T follicular helper cell (primary cell): ENCODE measurements at regions not wholly inside any gene's neighbourhood (a gene's known extent, or its start where the extent isn't known, plus 50 kb on each side); places are given as distances from the start of the nearest gene placed in this dataset.
"Not testable (repeated sequence)": the region's sequence is repeated elsewhere in the genome, so short reads cannot be mapped to it uniquely, and the experiment has no call there.

Source experiments
- DNase-seq: peaks from one replicate; pipeline ENCODE4 v3.0.0-alpha.2; 2020; ENCODE audit warnings: low read depth

DNA sequence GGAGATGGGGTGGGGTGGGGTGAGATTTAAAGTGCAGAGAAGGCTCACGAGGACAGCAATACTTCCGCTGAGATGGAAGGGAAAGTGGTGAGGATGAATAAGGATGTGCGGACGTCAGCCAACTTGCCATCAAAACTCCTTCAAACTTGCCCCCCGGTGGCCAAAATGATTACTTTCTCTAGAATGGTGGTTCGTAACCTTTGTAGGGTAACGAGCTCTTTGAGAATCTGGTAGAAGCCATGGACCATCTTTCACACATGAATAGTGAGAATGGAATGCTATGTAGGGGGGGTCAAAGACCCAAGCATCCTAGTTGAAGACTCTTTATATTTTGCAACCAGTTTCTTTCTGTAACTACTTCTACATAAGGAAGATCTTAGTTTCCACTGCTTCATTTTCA, 245.9 kb upstream of the DDHD1 start:
- DNase-seq: no peak

DNA sequence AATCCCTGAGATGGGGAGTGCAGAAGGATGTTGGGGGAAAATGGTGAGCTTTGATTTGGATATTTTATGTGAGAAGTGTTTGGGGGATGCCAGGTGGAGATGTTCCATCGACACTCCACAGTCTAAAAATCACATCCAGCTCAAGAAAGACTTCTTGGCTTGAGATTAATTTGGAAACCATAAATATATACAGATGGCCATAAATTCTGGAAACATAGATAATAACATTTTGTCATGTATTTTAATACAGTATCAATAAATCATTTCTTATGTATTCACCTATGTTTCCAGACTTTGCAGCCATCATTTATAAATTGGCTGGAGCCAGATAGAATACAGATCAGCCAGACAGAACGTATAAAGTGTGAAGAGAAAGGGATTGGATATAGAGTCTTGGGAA, 245.5 kb upstream of the DDHD1 start:
- DNase-seq: no peak

DNA sequence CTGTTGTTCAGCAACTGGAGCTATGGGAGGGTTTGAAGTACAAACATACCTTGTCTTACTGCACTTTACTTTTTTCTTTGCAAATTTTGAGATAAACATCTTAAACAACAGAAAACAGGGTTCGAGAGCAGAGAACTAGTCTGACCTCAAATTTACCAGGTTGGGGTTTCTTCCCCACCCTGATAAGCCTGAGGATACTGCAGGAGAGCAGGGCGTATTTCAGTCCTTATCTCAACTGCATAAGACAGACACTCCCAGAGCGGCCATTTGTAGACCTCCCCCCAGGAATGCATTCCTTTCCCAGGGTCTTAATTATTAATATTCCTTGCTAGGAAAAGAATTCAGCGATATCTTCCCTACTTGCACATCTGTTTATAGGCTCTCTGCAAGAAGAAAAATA, 242.1 kb upstream of the DDHD1 start:
- not testable (repeated sequence) for DNase-seq

DNA sequence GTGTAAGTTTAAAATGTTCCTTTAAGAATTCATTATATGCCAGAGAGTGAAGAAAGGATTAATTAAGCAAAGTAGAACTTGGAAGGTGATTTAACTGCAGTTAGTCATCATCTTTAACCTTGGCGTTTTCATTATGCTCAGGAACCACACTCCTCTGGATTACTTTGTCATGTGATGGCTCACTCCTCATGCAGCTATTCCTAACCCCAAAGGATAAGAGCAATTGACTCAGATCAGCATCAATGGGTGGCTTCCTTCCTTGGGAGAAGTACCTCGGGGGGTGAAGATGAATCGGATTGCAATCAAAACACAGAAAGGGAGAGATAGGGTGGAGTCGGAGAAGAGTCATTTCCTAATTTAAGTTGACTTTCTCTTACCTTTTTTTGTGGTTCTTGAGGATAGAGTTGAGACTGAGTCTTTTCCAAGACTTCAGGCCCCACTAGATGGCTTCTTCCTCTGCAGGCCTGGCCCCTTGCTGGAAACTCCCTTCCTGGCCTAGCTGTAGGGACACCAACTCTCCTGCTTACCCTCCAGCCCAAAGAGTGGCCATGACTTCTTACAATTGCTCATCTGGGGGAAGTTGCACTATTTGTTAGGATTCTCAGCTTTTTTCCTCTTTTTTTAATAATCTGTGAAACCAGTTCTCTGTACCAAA, 238.6 kb upstream of the DDHD1 start:
- DNase-seq: no peak

DNA sequence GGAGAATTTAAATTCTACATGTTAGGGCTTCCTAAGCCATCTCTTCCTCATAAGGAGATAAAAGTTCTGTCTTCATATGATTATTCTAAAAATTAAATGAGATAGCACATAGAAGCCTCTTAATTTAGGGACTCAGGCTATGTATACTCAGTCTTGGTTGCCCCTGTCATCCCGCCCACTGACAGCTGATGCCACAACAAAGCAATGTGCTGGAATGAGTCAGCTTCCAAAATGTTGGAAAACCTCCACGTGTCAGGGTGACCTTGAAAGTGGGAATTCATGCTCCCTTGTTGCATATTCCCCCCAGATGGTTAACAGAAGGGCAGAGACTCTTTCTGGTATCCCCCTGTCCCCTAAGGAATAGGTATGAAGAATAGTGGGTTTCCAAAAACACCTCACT, 238.0 kb upstream of the DDHD1 start:
- DNase-seq: no peak

DNA sequence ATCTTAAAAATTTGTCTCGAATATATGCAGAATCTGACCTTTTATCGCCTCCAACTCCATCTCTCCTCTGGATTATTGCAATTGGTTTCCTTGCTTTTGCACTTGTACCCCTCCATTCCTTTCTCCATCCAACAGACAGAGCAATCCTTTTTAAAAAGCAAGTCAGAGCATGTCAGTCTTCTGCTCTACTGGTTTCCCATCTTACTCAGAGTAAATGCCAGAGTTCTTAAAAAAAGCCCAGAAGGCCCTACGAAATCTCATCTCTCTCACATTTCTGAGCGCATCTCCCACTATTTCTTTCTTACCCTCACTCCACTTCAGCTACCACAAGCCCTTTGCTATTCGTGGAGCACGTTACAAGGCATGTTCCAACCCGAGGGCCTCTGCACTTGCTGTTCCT, 236.9 kb upstream of the DDHD1 start:
- no peak for DNase-seq

- DNase-seq: no peak
Measured at GRCh38 chr14:53389202-53389601, 236.1 kb upstream of the DDHD1 start.

- no peak for DNase-seq
Measured at GRCh38 chr14:53386362-53386761, 233.2 kb upstream of the DDHD1 start.

- DNase-seq: no peak
Measured at GRCh38 chr14:53384536-53384935, 231.4 kb upstream of the DDHD1 start.

GRCh38 chr14:53384073-53384472, 230.9 kb upstream of the DDHD1 start:
- DNase-seq: no peak

DNA sequence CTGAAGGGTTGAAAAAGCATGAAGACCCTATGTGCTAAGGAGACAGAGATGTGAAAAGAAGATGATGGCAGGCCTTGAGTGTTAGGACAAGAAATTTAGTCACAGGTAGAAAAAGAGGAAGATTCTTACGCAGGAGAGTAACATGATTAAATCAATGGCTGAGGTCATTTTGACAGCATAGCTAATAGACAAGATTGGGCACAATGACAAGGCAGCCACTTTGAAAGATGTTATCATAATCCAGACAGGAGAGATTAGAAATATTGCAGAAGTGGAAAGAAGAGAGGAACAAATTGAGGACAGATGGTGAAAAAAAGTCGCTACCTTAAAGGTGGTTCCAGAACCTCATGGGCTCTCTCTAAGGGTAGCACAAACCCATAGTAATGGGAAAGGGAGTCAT, 228.8 kb upstream of the DDHD1 start:
- DNase-seq: no peak

DNA sequence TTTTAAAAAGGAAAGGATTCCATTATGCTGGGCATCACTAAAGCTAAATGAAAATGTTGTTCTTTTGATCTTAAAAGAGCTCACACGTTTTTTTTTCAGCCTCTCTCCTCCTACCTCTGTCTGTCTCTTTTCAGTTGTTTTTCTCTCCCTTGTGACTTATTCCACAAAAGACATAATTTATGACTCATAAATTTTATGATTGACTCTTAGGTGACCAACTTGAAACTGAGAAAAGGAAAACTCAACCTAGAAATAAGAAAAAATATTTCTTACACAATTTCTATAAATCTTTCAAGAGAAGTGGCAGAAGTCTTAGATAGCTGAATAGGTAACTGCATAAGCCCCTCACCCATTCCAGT, 227.7 kb upstream of the DDHD1 start:
- no peak for DNase-seq

DNA sequence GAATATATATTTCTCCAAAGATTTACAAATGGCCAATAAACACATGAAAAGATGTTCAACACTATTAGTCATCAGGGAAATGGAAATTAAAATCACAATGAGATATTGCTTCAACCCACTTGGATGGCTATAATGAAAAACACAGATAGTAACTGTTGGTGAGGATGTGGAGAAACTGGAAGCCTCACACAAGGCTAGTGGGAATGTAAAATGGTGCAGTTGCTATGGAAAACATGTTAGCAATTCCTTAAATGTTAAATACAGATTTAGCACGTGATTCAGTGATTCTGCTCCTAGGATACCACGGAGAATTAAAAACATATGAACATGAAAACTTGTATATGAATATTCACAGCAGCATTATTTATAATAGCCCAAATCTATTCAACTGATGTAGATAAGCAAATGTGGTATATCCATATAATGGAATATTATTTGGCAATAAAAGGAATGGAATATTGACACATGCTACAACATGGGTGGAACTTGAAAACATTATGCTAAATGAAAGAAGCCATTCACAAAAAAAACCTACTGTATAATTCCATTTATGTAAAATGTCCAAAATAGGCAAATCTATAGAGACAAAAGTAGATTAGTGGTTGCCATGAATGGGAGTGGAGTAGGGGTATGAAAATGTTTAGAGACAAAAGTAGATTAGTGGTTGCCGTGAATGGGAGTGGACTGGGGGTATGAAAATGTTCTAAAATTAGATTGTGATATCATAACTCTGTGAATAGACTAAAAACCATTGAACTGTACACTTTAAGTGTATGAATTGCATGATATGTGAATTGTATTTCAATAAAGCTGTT, 227.1 kb upstream of the DDHD1 start:
- DNase-seq: no peak

- DNase-seq: no peak
Measured at GRCh38 chr14:53378142-53378541, 225.0 kb upstream of the DDHD1 start.

DNA sequence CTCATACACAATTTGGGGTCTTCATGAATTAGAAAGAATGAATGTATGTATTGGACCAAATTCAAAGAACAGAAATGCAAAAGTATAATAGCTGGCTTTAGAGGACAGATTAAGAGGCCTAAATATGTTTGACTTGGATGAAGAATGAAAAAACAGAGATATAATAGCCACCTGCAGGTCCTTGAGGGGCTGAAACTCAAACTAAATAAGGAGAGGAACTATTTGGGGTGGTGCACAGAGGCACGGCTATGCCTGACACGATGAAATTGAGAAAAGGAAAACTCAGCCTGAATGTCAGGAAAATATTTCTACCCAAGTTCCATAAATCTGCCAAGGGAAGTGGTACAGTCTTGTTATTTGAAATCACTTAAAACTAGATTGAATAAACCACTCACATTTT, 222.9 kb upstream of the DDHD1 start:
- DNase-seq: no peak

- DNase-seq: no peak
Measured at GRCh38 chr14:53375599-53375998, 222.5 kb upstream of the DDHD1 start.

GRCh38 chr14:53368711-53369201, 215.6 kb upstream of the DDHD1 start:
- DNase-seq: no peak

DNA sequence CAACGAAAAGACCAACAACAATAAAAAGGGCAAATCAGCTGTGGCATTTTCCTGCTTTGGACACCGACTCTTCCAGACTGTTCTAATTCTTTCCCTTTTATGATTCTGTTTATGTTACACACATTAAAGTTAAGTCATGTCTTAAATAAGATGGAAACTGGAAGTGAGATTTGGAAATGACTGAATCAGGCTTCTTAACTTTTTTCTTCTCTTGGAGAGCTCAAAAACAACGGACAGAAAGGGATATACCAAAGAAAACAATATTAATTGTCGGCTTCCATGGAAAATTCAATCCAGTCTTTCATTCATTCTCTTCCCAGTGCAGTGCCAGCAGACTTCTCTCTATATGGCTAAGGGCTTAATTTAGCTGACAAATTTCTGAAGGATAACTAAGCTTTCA, 214.9 kb upstream of the DDHD1 start:
- no peak for DNase-seq

DNA sequence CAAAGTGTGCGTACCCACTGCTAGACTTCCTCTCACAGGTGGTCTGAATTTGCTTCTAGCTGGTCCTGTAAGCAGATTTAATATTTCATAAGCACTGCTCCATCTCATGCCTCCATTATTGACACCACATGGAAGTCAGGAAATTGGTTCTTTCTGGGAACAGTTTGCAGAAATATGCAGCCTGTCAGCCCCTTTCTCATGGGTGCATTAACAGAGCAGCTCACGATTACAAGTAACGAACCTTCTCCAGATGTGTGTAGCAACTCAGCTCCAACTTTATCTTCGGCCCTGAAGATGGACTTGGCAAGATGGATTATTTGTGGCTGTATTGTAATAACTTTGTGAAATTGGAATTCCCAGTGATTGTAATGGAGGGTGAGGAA, 214.5 kb upstream of the DDHD1 start:
- DNase-seq: no peak

DNA sequence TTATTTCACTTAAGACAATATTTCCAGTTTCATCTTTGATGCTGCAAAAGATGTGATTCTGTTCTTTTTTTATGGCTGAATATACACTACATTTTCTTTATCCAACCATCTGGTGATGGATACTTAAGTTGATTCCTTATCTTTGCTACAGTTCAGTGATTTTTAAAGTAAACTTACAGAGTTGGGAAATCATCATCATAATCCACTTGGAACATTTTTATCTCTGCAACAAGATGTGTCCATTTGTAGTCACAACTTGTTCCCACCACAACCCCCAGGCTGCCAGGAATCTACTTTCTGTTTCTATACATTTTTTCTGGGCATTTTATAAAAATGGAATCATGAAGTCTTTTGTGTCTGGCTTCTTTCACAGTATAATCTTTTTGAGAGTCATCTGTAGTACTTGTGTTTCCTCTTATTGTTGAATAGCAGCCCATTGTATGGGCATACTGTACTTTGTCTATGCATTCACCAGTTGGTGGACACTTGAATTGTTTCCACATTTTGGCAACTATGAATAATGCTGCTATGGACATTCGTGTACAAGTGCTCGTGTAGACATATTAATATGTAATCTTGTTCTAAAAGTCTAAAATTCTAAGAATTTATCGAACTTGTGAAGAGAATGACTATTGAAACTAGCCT, 212.5 kb upstream of the DDHD1 start:
- no peak for DNase-seq

DNA sequence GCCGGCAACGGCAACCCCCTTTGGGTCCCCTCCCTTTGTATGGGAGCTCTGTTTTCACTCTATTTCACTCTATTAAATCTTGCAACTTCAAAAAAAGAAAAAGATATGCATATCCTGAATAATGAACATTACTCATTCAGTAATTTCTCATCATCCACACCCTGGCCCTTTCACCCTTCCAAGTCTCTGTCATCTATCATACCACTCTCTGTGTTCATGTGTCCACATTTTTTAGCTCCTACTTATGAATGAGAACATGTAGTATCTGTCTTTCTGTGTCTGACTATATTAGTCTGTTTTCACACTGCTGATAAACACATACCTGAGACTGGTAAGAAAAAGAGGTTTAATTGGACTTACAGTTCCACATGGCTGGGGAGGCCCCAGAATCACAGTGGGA, 209.8 kb upstream of the DDHD1 start:
- not testable (repeated sequence) for DNase-seq

DNA sequence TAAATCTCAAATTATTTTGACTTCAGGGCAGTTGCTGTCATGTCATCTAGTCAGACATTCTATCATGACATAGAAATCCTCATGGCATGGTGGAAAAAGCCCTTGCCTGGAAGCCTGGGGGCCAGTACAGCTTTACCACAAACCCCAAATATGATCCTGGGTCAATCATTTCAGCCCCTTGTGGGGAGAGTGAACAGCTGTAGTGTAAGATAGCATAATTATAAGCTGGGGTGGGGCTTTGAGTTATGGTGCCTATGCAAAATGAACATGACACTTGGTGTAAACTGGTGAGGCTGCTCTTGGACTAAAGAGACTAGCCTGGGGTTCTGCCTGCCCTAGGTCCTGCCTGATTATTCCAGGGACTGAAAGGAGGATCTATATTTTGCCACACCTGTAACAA, 207.7 kb upstream of the DDHD1 start:
- DNase-seq: no peak

- no peak for DNase-seq
Measured at GRCh38 chr14:53358166-53358565, 205.0 kb upstream of the DDHD1 start.
